Left renal cortex interstitium (tissue), 4 donors: ENCODE measurements at regions not wholly inside any gene's neighbourhood (a gene's known extent, or its start where the extent isn't known, plus 50 kb on each side); places are given as distances from the start of the nearest gene placed in this dataset.
"Not testable (repeated sequence)": the region's sequence is repeated elsewhere in the genome, so short reads cannot be mapped to it uniquely, and the experiment has no call there.

ENCODE experiments used
- DNase-seq, 4 donors: peaks; one replicate each; pipeline ENCODE4 v3.0.0-alpha.2; 2013; ENCODE audit warnings: low read depth in 4 of 4, low spot score in 2 of 4, missing footprints in 1 of 4

DNA sequence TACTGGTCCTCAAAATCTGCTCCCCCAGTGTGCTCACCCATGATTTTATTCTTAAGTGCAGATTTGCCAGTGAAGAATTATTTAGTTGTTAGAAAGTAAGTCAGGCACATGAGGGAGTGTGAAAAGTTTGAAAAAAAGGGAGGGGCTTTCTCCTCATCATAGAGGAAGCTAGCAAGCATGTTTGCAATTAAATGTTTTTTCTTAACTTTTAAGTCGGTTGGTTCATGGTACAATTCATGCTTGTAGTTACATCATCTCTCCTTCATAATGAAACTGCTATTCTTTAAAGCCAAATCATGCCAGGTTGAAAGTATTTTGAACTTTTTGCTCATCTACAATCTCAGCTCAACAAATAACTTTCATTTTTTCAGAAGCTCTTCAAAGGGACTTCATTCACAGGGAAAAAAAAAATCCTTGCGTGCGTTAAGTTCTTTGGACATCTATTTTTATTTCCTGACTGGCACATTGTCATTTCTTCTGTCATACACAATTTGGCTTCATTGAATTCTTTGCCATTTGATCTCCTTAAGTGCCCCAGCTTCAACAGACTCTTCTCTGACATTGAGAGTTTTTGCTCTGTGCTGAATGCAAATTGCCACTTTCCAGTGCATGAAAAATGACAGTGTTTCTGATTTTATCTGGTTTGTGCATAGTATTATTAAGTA lies 456.9 kb downstream of the TMEM232 start:
- no peak for DNase-seq

DNA sequence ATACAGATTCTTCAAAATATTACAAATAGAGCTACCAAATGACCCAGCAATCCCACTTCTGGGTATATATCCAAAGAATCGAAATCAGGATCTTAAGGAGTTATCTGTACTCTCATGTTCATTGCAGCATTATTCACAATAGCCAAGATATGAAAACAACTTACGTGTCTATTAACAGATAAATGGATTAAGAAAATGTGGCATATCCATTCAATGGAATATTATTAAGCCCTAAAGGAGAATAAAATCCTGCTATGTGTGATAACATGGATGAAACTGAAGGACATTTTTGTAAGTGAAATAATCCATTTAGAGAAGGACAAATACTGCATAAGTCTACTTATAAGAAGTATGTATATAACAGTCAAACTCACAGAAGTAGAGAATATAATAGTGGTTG lies 450.6 kb downstream of the TMEM232 start:
- no peak for DNase-seq

DNA sequence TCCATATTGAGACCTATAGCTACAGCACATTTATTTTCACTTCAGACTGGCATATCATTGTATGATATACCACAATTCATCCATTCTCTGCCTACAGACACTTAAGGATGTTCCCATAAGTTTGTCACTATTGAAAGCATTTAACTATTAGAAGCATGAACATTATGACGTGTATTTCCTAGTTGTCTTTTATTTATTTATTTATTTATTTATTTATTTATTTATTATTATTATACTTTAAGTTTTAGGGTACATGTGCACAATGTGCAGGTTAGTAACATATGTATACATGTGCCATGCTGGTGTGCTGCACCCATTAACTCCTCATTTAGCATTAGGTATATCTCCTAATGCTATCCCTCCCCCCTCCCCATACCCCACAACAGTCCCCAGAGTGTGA lies 448.0 kb downstream of the TMEM232 start:
- DNase-seq, result not testable (repeated sequence)

DNA sequence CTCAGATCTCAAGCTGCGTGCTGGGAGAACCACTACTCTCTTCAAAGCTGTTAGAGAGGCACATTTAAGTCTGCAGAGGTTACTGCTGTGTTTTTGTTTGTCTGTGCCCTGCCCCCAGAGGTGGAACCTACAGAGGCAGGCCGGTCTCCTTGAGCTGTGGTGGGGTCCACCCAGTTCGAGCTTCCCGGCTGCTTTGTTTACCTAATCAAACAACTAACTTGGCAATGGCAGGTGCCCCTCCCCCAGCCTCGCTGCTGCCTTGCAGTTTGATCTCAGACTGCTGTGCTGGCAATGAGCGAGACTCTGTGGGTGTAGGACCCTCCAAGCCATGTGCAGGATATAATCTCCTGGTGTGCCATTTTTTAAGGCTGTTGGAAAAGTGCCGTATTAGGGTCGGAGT lies 442.4 kb downstream of the TMEM232 start:
- not testable (repeated sequence) for DNase-seq

DNA sequence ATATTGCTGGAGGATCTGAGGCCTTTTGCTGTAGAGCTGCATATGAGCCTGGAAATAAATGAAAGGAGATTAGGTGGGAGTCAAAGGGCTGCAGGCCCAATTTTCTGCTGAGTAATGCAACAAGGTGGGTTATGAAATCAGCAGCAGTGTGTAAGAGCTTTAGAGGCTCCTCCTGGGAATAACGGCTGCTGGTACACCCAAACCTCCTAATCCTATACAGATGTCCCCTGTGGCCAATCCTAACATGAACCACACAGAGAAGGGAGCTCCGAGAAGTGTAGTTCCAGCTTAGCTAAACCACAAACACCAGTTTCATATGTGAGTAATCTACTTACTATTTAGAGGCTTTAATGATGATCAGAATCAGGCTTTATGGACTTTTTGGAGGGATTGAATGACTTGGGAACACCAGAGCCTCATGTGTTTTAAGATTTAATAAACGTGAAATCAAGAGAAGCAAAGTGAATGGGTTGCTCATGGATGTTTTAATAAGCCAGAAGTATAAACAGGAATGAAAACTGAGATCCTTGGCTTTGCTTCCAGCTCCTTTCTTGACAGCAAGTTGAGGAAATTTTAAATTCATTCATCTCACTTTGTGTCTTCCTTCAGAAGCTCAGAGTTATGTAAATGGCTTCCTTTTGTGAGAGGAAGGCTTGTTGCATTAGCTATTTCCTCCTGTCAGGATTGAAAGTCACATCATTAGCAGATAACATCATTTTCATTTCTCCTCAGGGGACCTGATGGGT lies 437.5 kb downstream of the TMEM232 start:
- no peak for DNase-seq

DNA sequence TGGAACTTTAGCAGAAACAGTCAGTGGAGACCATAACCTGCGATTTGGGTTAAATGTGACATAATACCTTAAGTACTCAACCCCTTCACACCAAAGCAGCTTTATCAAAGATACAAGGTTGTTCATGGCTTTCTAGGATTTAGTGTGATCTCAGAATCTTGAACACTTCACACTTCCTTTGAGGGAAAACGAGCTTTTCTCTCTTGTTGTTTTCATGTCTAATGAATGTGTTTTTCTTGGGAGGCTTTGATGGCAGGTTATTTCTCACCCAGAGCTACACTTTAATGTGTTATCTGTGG lies 437.0 kb downstream of the TMEM232 start:
- no peak for DNase-seq

DNA sequence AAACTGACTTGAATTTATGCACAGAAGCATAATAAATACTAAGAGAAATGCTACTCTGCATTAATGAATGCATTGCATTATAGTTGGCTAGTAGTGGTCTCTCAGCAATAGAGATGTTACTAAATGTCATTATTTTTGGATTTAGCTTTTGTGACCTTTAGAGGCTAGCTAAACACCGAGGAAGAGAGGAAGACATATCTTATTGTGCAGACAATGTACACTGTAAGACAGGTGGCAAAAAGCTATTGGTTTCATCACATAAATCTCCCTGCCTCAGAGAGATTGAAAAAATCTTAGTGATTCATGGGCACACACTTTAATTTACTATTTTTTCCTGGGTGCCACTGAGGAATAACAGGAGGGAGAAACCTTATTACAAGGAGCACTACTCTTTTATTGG lies 435.9 kb downstream of the TMEM232 start:
- no peak for DNase-seq

DNA sequence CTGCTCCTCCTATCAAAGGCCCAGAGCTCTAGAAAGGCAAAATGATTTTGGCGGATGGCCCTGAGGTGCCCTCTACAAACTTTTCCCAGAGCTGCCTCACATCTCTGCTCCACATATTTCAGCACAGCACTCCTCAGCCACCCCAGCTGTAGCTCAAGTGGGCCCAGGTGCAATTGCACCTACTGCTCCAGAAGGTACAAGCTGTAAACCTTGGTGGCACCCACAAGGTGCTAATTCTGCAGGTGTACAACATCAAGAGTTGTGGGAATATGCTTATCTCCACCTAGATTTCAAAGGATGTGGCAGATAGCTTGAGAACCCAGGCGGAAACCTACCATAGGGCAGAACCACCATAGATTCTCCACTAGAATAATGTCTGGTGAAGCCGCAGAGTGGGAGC lies 432.2 kb downstream of the TMEM232 start:
- no peak for DNase-seq

DNA sequence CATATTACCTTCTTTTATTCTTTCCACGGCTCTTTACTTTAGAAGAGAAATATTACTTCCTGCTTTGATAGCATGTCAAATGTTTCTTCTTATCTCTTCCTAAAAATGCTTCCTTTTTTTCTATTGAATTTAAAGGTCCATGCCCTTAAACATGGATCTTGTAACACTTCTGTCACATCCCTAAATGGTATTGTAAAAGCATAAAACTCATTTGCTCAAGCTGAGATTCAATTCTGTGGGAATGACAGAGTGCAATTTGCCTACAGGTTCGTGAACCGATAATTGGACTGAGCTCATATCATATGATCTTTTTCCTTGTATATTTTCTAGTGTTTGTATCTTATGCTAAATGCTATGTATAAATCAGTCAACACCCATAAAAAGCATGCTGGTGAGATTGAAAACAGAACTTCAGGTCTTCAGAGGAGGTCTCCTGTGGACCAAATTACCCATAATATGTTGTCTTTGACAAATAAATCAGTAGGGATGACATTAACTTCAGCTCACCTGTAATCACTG lies 429.3 kb downstream of the TMEM232 start:
- no peak for DNase-seq

DNA sequence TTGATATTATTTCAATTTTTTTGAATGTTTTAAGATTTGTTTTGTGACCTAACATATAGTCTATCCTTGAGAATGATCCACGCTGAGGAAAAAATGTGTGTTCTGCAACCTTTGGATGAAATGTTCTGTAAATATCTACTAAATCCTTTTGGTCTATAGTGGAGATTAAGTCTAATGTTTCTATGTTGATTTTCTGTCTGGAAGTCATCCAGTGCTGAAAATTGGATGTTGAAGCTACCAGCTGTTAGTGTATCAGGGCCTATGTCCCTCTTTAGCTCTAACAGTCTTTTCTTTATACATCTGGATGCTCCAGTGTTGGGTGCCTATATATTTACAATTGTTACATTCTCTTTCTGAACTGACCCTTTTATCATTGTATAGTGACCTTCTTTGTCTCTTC lies 422.3 kb downstream of the TMEM232 start:
- DNase-seq, result no peak

DNA sequence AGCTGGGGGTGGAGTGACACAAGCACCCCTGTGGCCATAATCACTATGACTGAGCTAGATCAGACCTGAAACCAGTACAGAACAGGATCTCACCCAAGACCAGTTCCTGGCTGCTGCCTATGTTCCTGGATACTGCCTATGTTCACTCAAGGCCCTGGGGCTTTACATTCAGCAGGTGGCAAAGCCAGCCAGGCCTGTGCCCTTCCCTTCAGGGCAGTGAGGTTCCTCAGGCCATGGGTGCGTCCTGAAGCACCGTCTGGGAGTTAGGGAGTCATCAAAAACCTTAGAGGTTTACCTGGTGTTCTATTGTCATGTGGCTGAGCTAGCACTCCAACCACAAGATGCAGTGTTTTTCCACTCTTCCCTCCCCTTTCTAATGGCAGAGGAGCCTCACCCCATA lies 419.8 kb downstream of the TMEM232 start:
- no peak for DNase-seq

DNA sequence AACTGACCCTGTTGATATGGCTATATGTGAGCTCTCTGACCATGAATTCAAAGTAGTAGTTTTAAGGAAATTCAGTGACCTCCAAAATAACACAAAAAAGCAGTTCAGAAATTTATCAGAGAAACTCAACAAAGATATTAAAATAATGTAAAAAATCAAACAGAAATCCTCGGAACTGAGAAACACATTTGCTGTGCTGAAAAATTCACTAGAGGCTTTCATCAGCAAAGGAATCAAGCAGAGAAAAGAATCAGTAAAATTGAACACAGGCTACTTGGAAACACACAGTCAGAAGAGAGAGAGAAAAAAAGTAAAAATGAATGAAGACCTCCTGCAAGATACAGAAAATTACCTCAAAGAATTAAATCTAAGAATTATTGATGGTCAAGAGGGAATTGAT lies 417.2 kb downstream of the TMEM232 start:
- DNase-seq, result no peak

DNA sequence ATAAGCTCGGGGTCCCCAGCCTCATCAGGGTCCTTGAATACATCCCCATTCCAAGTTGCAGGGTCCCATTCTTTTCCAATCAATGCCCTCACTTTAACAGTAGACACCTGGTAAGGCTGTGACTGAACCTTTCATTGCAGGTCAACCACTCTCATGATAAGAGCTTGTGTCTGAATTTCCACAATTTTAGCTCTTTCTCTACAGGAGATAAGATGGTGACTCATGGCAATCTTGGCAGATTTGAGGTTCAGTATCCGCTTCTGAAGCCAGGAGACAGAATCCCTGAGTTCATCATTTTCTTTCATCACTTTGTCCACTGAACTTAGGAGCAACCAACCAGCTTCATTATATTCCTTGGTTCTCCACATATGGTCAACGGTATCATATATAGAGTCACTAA lies 409.9 kb downstream of the TMEM232 start:
- DNase-seq, result not testable (repeated sequence)

DNA sequence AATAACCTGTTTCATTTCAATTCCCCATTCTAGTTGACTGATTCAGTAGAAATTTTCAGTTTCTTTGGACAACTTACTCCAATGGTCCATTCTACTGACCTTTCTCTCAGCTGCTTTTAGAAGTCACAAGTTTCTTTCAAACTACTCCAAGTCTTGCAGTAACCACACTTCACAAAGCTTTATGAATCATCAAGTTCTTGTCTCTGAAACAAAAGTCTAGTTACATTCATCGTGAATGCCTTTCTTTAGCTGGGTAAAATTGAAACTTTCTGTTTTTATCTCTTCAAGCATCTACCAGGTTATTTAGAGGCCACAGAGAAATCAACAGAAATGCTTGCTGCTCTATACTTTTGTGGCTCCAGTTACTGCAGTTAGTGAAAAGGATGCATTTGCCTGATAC lies 405.4 kb downstream of the TMEM232 start:
- DNase-seq, result no peak

DNA sequence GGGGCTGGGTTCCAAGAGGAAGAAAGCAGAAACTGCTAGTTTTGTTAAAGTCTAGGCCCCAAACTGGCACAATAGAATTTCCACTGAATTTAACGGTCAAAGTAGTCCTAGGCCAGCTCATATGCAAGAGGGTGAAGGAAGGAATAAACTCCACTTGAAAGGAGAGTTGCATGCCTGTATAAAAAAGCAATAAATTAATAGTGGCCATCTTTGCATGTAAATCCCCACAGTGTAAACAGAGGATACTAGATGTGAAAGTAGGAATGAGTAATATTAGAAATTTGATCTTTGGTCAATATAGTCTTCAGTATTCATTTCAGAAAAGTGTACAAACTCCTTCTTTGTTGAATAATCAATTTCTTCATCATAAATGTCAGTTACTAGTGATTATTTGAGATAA lies 403.1 kb downstream of the TMEM232 start:
- no peak for DNase-seq

DNA sequence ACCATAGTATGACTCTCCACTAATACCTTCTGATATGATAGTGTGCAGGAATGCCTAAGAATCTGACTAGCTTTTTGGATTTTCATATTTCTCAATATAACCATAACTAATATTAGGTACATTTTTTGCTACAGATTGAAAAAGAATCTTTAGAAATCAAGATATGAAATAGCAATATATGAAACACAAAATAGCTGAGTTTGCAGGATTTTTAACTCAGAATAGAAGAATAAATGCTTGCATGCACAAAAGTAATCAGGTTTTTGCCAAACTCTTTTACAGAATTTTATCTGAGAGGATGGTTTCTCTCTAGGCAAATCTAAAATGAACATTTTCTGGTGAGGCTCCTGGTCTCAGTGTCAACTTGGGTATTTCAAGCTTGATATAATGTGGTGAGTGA lies 402.6 kb downstream of the TMEM232 start:
- DNase-seq, result no peak

DNA sequence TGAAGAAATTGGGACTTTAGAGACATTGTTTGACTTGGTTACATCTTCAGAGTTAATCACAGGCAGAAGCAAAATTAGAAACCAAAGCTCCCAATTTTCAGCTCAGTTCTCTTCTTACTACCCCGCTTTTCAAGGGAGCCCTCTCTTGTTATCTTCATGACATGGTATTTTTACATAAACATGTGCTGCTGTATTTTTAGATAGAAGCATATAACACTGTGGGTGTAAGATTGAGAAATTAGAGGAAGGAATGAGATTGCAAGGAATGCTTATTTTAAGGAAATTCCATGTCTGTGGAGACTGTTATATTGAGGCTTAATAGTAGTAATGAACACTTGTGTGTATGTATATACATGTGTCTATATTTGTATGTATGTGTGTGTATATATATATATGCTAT lies 401.6 kb downstream of the TMEM232 start:
- no peak for DNase-seq

DNA sequence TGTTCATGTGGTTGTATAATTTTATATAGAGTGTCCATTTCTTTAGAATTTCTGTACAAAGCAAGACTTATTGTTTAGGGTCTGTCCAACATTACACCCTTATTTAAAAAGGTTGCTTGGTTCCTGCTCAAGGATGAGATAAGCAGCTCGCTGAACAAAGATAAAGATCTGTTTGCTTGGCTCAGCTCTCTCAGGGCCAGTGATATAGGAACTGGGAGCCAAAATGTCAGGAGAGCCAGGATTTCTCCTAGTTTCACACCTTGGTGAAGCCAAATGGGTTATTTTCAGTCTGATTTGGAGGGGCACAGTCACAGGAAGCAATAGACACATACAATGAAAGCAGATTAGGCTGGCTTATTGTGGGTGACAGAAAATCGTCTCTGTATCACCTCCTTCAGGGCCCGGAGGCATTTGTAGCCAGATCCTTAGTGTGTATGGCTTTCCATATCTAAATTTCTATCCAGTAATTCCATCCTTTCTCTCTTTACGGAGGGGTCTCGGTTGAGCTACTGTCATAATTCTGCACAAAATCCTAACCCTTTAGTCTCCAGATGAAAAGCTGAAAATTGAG lies 396.4 kb downstream of the TMEM232 start:
- DNase-seq, result no peak

DNA sequence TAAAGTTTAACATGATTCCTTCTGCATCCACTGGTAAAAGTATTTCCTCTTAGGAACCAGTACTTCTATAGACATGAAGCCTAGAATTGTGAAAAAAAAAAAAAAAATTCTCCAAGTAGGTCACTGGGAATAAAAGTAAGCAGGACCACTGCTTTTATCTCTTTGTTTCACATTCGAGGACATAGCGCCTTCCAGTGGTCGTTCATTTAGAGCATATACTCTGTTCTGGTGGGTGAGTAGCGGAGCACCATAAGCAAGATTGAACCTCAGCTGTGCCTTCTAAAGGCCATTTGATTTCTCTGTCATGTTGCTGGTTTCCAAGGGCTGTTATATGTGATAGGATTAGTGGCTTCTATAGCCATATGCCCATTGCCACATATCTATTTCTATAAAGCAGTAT lies 393.1 kb downstream of the TMEM232 start:
- DNase-seq, result no peak

DNA sequence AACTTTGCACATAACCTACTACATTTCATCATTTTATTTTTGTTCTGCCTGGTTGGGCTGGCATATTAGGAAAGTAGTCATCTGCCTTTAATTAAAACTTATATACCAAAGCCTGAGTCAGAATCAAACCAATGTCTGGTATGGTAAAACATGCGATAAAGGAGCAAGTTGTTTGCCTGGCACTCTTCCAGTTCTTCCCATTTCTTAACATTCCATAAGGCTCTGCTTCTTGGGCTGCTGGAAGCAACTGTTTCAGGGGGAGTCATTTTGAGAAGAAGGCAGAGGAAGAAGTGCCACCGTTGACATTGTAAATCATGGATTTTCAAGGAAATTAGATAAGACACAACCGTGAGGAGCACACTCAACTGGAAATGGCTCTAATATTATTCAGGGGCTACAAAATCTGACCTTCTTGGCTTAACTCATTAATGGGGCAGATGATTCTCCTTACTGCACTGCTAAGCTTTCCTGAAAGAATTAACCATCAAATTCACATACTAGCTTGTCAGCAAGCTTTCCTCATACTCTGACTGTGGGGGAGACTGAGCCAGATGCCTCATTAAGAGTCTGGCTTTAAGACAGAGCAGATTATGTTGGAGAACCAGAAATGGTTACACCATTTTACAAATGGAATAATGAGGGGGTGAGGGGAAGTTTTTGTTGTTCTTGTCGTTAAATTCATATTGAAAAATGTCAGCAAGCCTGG lies 391.0 kb downstream of the TMEM232 start:
- DNase-seq, result no peak

DNA sequence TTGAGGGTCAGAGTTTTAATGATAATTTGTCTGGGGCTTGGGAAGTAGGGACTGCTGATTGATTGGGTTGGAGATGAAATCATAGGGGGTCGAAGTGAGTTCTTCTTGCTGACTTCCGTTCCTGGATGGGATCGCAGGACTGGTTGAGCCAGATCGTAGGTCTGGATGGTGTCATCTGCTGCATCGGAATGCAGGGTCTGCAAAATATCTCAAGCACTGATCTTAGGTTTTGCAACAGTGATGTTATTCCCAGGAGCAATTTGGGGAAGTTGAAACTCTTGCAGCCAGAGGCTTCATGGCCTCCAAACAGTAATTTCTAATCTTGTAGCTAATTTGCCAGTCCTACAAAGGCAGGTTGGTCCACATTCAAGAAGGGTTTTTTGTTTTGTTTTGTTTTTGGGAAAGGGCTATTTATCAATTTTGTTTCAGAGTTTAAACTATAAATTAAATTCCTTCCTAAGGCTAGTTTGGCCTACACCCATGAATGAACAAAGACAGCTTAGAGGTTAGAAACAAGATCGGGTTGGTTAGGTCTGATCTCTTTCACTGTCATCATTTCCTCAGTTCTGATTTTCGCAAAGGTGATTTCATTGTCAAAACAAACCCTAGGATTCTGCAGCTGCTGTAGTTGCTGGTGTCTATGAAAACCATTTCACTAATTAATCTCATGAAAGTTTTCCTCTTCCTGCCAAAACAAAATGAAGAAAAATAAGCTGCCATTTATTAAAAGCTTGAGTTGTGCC lies 388.0 kb downstream of the TMEM232 start:
- no peak for DNase-seq
